ENCODE measurements at regions not wholly inside any gene's neighbourhood (a gene's known extent, or its start where the extent isn't known, plus 50 kb on each side); places are given as distances from the start of the nearest gene placed in this dataset.

- no peaks in the 10 kb centered on the region for H3K36me3 ChIP-seq (ENCODE audit: control insufficient read depth in 2 of 4, insufficient read depth in 4 of 4, low read length in 3 of 4)
- H4K91ac ChIP-seq (replicated peaks; ENCODE audit: insufficient read length, low read length), result no peak overlapping the region
- no peak overlapping the region for H3K4me3 ChIP-seq (ENCODE audit: extremely low read depth in 1 of 4, insufficient read depth in 2 of 4, low read depth in 3 of 4, low read length in 4 of 4)
- no peak overlapping the region for H2BK20ac ChIP-seq (ENCODE audit: low read length)
- H4K20me1 ChIP-seq (replicated peaks in 1 of 2; ENCODE audit: control insufficient read depth in 1 of 2, insufficient read depth in 2 of 2, low read length in 2 of 2), result no peaks in the 10 kb centered on the region
- ChIA-PET POLR2A (ENCODE audit: partially characterized antibody) (interaction anchor here (0.8 to 1.3 kb wide), 4 partner anchors 39 to 210 kb away, joined by 3 to 4 read pairs (median 3); no protein-coding TSS in a partner anchor), CTCF (ENCODE audit: partially characterized antibody) (interaction anchor here (0.6 to 3.6 kb wide), 4 partner anchors 10 to 131 kb away, joined by 3 to 14 read pairs (median 4); no protein-coding TSS in a partner anchor)
- H3K27ac ChIP-seq (ENCODE audit: low read depth, low read length), result no peak overlapping the region; the same call in 1 of the 2 replicates
- no peaks in the 10 kb centered on the region for H3K79me2 ChIP-seq (ENCODE audit: control insufficient read depth in 1 of 2, insufficient read depth in 2 of 2, low read length in 2 of 2)
- H2BK120ac ChIP-seq (replicated peaks; ENCODE audit: low read depth, low read length), result no peak overlapping the region
- DNase-seq (ENCODE audit: low read depth in 1 of 2, low spot score in 2 of 2) (no peak), FAIRE-seq (no peak)
- no peak overlapping the region for H4K8ac ChIP-seq (ENCODE audit: extremely low read depth, insufficient read depth, low read length)
- H3K4me2 ChIP-seq (ENCODE audit: insufficient read depth in 1 of 2, low read depth in 2 of 2, low read length in 2 of 2), result peak overlapping the region; percentile 17 to 31; a peak in 2 of 4 replicates
- no peak overlapping the region for H3K56ac ChIP-seq (replicated peaks; ENCODE audit: insufficient read length, low read depth, low read length)
- peaks cover 8 to 12% of the 10 kb centered on the region in 2 experiments; a peak in 3 of 4 replicates for H3K9me3 ChIP-seq (ENCODE audit: insufficient read depth in 2 of 2, low read depth in 1 of 2, low read length in 1 of 2)
- H2BK15ac ChIP-seq (ENCODE audit: low read length), result no peak overlapping the region
- H3K9ac ChIP-seq (replicated peaks in 1 of 4; ENCODE audit: extremely low read depth in 1 of 4, low read depth in 3 of 4, low read length in 3 of 4), result no peak overlapping the region
- no peak overlapping the region for H3K23ac ChIP-seq (ENCODE audit: insufficient read length)
- no peak overlapping the region for H2BK5ac ChIP-seq (ENCODE audit: low read depth, low read length)
- H2AFZ ChIP-seq (ENCODE audit: low read length), result peak overlapping the region; percentile 25
- no peak overlapping the region; the same call in 1 of the 2 replicates for H3K18ac ChIP-seq (ENCODE audit: extremely low read depth, low read length)
- no peak overlapping the region for H2AK5ac ChIP-seq (ENCODE audit: low read depth, low read length)
- no peak overlapping the region for H3K14ac ChIP-seq (ENCODE audit: insufficient read length)
- no peaks in the 10 kb centered on the region for H3K79me1 ChIP-seq (ENCODE audit: low read depth, low read length)
- no peak overlapping the region for H2BK12ac ChIP-seq (ENCODE audit: low read depth, low read length)
- no peaks in the 10 kb centered on the region for H3K23me2 ChIP-seq (ENCODE audit: low read depth, low read length)
- no peak overlapping the region for H4K5ac ChIP-seq (ENCODE audit: insufficient read length, low read depth, low read length)
- H3K4me1 ChIP-seq (replicated peaks in 1 of 4; ENCODE audit: control insufficient read depth in 3 of 4, insufficient read depth in 4 of 4, low read length in 3 of 4), result peaks cover 0 to 5% (median 4%) of the 10 kb centered on the region in 4 experiments; a peak in 3 of 7 replicates
- H3K27me3 ChIP-seq (replicated peaks in 1 of 4; ENCODE audit: control insufficient read depth in 3 of 4, extremely low read depth in 1 of 4, insufficient read depth in 3 of 4, low read length in 3 of 4), result no peaks in the 10 kb centered on the region
- WGBS, 2 experiments (ENCODE audit: extremely low coverage in 1 of 2, insufficient coverage in 1 of 2, insufficient read length in 1 of 2, insufficient replicate concordance in 2 of 2, low coverage in 1 of 2, low lambda C conversion rate in 2 of 2, missing lambda C conversion rate in 1 of 2), result 77% methylated on average over 5 of the region's 5 CpGs; no CpG with 5 or more reads in 1 of the 2 experiments
- H3K4ac ChIP-seq (replicated peaks; ENCODE audit: insufficient read length, low read depth, low read length), result no peak overlapping the region
- TF ChIP-seq RNF2 (IDR thresholded peaks at IDR 0.05; ENCODE audit: borderline replicate concordance, low read depth, low read length, missing control alignments, poor library complexity, severe bottlenecking) (no peak), YY1 (IDR thresholded peaks at IDR 0.05; ENCODE audit: low read depth, low read length) (no peak), BRCA1 (IDR thresholded peaks at IDR 0.05; ENCODE audit: low read depth, low read length) (no peak), TAF7 (optimal IDR thresholded peaks at IDR 0.05; ENCODE audit: borderline replicate concordance, low read depth, low read length) (no peak)
Measured at GRCh38 chr2:61671561-61672315, 133.6 kb upstream of the XPO1 start.

All from H1 (cell line).